K562 (cell line): ENCODE measurements at regions not wholly inside any gene's neighbourhood (a gene's known extent, or its start where the extent isn't known, plus 50 kb on each side); places are given as distances from the start of the nearest gene placed in this dataset.

Experiments used
- ATAC-seq: fragments of 200-7000 bp; cut with Tn5 transposase; 3 replicates; pipeline ENCODE4 v1.9.1; 2020; ENCODE audit warnings: moderate library complexity
- BruUV-seq: library from RNA; stranded (reverse); fragments of 400-500 nt; replicated peaks from 2 replicates; lab custom pipeline; 2021; lab: Mats Ljungman, UMichigan
- CTCF ChIA-PET: fragments of 300-600 bp; formaldehyde crosslinking; extraction: SDS; loops from one replicate; lab custom pipeline; 2021; ENCODE audit warnings: low intra/inter-chr PET ratio; lab: Yijun Ruan, JAX
- POLR2A ChIA-PET: fragments of 300-600, 350-650 bp; sonication (Branson Sonifier 250); formaldehyde crosslinking; extraction: SDS; loops from one replicate; lab custom pipeline; 2021; ENCODE audit warnings: antibody characterized with exemption, inconsistent platforms; lab: Yijun Ruan, JAX
- DNase-seq, 4 experiments: peaks; one replicate each; pipeline versions ENCODE4 v3.0.0 to v3.0.0-alpha.2; 2011 to 2018; ENCODE audit warnings: low spot score in 3 of 4, mixed read lengths in 3 of 4; ENCODE audit errors: extremely low read depth in 1 of 4
- FAIRE-seq: peaks from 2 replicates; lab custom pipeline; 2011; peaks lifted over from hg19 to GRCh38; lab: Jason Lieb, UNC
- H2AFZ ChIP-seq: 2 replicates; pipeline ENCODE4 v1.6.0; 2011; ENCODE audit warnings: low read depth, low read length, control low read depth, inconsistent platforms
- H3K27ac ChIP-seq: fragments of 200-600 bp; 3 replicates; pipeline ENCODE4 v1.8.0; 2011; ENCODE audit warnings: low read depth, mild to moderate bottlenecking, control low read depth, inconsistent platforms, low read length, moderate library complexity, mixed read lengths; ENCODE audit errors: extremely low read depth
- H3K27me3 ChIP-seq, 2 experiments: fragments of 300-600 bp in 1 of 2; 2 replicates in 1 of 2; 3 replicates in 1 of 2; pipeline versions ENCODE4 v1.6.0 to v1.8.0; 2011; ENCODE audit warnings: inconsistent platforms in 2 of 2, low read length in 2 of 2, mild to moderate bottlenecking in 1 of 2, mixed read lengths in 1 of 2, moderate library complexity in 1 of 2; ENCODE audit not compliant: control insufficient read depth in 2 of 2, insufficient read depth in 2 of 2
- H3K36me3 ChIP-seq: fragments of 300-600 bp; 3 replicates; pipeline ENCODE4 v1.8.0; 2011; ENCODE audit warnings: mild to moderate bottlenecking, low read length, inconsistent platforms; ENCODE audit not compliant: control insufficient read depth, insufficient read depth
- H3K4me1 ChIP-seq, 2 experiments: fragments of 200-600 bp in 1 of 2; replicated peaks in 1 of 2; 2 replicates in 1 of 2; 3 replicates in 1 of 2; pipeline versions ENCODE4 v1.5.1 to v1.8.0; 2011; ENCODE audit warnings: inconsistent platforms in 2 of 2, low read length in 2 of 2, mild to moderate bottlenecking in 1 of 2, mixed read lengths in 1 of 2, moderate library complexity in 1 of 2; ENCODE audit not compliant: control insufficient read depth in 2 of 2, insufficient read depth in 2 of 2
- H3K4me2 ChIP-seq: 2 replicates; pipeline ENCODE4 v1.6.1; 2011; ENCODE audit warnings: low read length, control low read depth, inconsistent platforms, mixed read lengths; ENCODE audit not compliant: insufficient read depth
- H3K4me3 ChIP-seq: fragments of 200-600 bp; sonication (generic), shearing (Covaris generic); 2 replicates; pipeline ENCODE4 v1.5.1; 2016; ENCODE audit warnings: control low read depth, inconsistent platforms
- H3K79me2 ChIP-seq: fragments of 200-600 bp; 3 replicates; pipeline ENCODE4 v1.8.0; 2011; ENCODE audit warnings: low read length, inconsistent platforms; ENCODE audit not compliant: control insufficient read depth, insufficient read depth
- H3K9ac ChIP-seq, 2 experiments: 2 replicates each; pipeline versions ENCODE4 v1.6.0 to v1.6.1; 2011; ENCODE audit warnings: low read depth in 2 of 2, low read length in 2 of 2, control low read depth in 1 of 2, inconsistent platforms in 1 of 2, mild to moderate bottlenecking in 1 of 2, mixed read lengths in 1 of 2; ENCODE audit not compliant: insufficient read depth in 1 of 2
- H3K9me1 ChIP-seq: one replicate; pipeline ENCODE4 v1.6.0; 2011; ENCODE audit warnings: inconsistent platforms, mild to moderate bottlenecking, low read length, moderate library complexity; ENCODE audit not compliant: control insufficient read depth, insufficient read depth
- H3K9me3 ChIP-seq: replicated peaks from 2 replicates; pipeline ENCODE4 v1.5.1; 2011; ENCODE audit warnings: low read depth, low read length, inconsistent platforms; ENCODE audit not compliant: control insufficient read depth, insufficient read depth
- H4K20me1 ChIP-seq: replicated peaks from 2 replicates; pipeline ENCODE4 v1.6.1; 2011; ENCODE audit warnings: low read length, inconsistent platforms, mixed read lengths; ENCODE audit not compliant: control insufficient read depth, insufficient read depth
- CLOCK ChIP-seq: fragments of 250-450 bp; sonication (Bioruptor Pico); IDR thresholded peaks from 2 replicates; pipeline ENCODE4 v1.4.0; 2020; ENCODE audit warnings: mild to moderate bottlenecking, moderate library complexity, borderline replicate concordance
- E2F5 ChIP-seq: sonication (generic); formaldehyde crosslinking; IDR thresholded peaks from 2 replicates; pipeline ENCODE4 v1.8.0; 2022; ENCODE audit warnings: mild to moderate bottlenecking, missing genetic modification reagents
- IRF9 ChIP-seq: fragments of 450-650 bp; IDR thresholded peaks from 2 replicates; pipeline ENCODE4 v1.6.1; 2016; ENCODE audit warnings: missing biosample characterization, missing genetic modification characterization
- MIER1 ChIP-seq: fragments of 450-650 bp; IDR thresholded peaks from 2 replicates; pipeline ENCODE4 v1.6.1; 2016; ENCODE audit warnings: antibody characterized with exemption, mild to moderate bottlenecking, low read depth
- MITF ChIP-seq: IDR thresholded peaks from 2 replicates; pipeline ENCODE4 v1.6.1; 2014; ENCODE audit warnings: antibody characterized with exemption
- SREBF2 ChIP-seq: sonication (generic); formaldehyde crosslinking; IDR thresholded peaks from 2 replicates; pipeline ENCODE4 v1.4.0; 2020; ENCODE audit warnings: mild to moderate bottlenecking, missing genetic modification reagents
- STAT6 ChIP-seq: sonication (generic); formaldehyde crosslinking; IDR thresholded peaks from 2 replicates; pipeline ENCODE4 v1.8.1; 2023; ENCODE audit warnings: mild to moderate bottlenecking, missing genetic modification reagents
- ZC3H11A ChIP-seq: IDR thresholded peaks from 2 replicates; pipeline ENCODE4 v1.6.1; 2012; ENCODE audit warnings: low read depth, low read length, improper control_type of control experiment
- ZNF124 ChIP-seq: sonication (generic); formaldehyde crosslinking; IDR thresholded peaks from 2 replicates; pipeline ENCODE4 v1.8.1; 2022; ENCODE audit warnings: missing genetic modification reagents
- ZNF696 ChIP-seq: fragments of 250-450 bp; sonication (Bioruptor Pico); conservative IDR thresholded peaks from 2 replicates; pipeline ENCODE4 v1.4.0; 2020; ENCODE audit warnings: mild to moderate bottlenecking, moderate library complexity
- WGBS: fragments of 100-300 bp; shearing (Covaris generic); methylation state at CpG from one replicate; pipeline ENCODE4 v1.1.6; 2016; ENCODE audit warnings: low coverage, mixed read lengths; ENCODE audit not compliant: insufficient coverage; ENCODE audit errors: missing lambda C conversion rate; 5-methylcytosine and 5-hydroxymethylcytosine counted together
- in situ Hi-C: fragments of 300-500 bp; cut with MboI; formaldehyde crosslinking; loops from 4 replicates; pipeline ENCODE4 v1.15.0; 2018; ENCODE audit warnings: inconsistent platforms, mixed read lengths
- intact Hi-C: fragments of 100-400 bp; cut with micrococcal nuclease; formaldehyde crosslinking; loops from 2 replicates; pipeline ENCODE4 v1.14.2; 2022

- intact Hi-C loops (no loop called here), in situ Hi-C loops (no loop called here)
- no peaks in the 10 kb centered on the region for H3K4me1 ChIP-seq
- TF ChIP-seq IRF9 (tag) (no peak), STAT6 (no peak), ZC3H11A (no peak), ZNF124 (CRISPR knock-in tag) (no peak), MIER1 (no peak), MITF (no peak), ZNF696 (no peak), SREBF2 (CRISPR knock-in tag) (no peak), CLOCK (CRISPR knock-in tag) (no peak), E2F5 (CRISPR knock-in tag) (no peak)
- POLR2A ChIA-PET = no interaction called here
- DNase-seq (no peak), ATAC-seq (no peak), FAIRE-seq (no peak)
- no peak overlapping the region for H3K27ac ChIP-seq
- H3K79me2 ChIP-seq = no peaks in the 10 kb centered on the region
- H3K9me3 ChIP-seq = no peaks in the 10 kb centered on the region
- H3K9ac ChIP-seq = no peak overlapping the region
- 3% methylated on average over 3 of the region's 3 CpGs for WGBS
- no peak overlapping the region for H2AFZ ChIP-seq
- no peaks in the 10 kb centered on the region for H3K27me3 ChIP-seq
- no peak overlapping the region for H3K4me2 ChIP-seq
- no peaks in the 10 kb centered on the region for H4K20me1 ChIP-seq
- no peaks in the 10 kb centered on the region for H3K36me3 ChIP-seq
- H3K4me3 ChIP-seq = no peak overlapping the region
- no TSS peak for BruUV-seq
- CTCF ChIA-PET = no interaction called here
- no peaks in the 10 kb centered on the region for H3K9me1 ChIP-seq
Observed at GRCh38 chr9:120009856-120010255, 570.1 kb downstream of the CDK5RAP2 start.
